ENCODE measurements at regions not wholly inside any gene's neighbourhood (a gene's known extent, or its start where the extent isn't known, plus 50 kb on each side); places are given as distances from the start of the nearest gene placed in this dataset.

GRCh38 chr6:165747963-165748362, 84.9 kb upstream of the PDE10A start:
- no peak overlapping the region for H3K4me3 Mint-ChIP-seq
- H3K27ac Mint-ChIP-seq = no peak overlapping the region
- ATAC-seq (no peak), DNase-seq (ENCODE audit: low spot score) (no peak)
- ChIA-PET CTCF (no interaction called here), POLR2A (no interaction called here)
- no peaks in the 10 kb centered on the region for H3K4me1 Mint-ChIP-seq
- H3K27me3 Mint-ChIP-seq (ENCODE audit: low read depth) = no peaks in the 10 kb centered on the region; the same call in 1 of the 2 replicates
- H3K36me3 Mint-ChIP-seq = peaks cover 9% of the 10 kb centered on the region
- peaks cover 23% of the 10 kb centered on the region for H3K9me3 Mint-ChIP-seq
- no peak for TF ChIP-seq ZSCAN18 (CRISPR knock-in tag; IDR thresholded peaks at IDR 0.05)
- no peak for TF ChIP-seq E2F1 (CRISPR knock-in tag; IDR thresholded peaks at IDR 0.05)
- no peak for TF ChIP-seq ETV6 (CRISPR knock-in tag; IDR thresholded peaks at IDR 0.05)
- TF ChIP-seq JAZF1 (CRISPR knock-in tag; IDR thresholded peaks at IDR 0.05) = no peak
- no peak for TF ChIP-seq ATF1 (CRISPR knock-in tag; IDR thresholded peaks at IDR 0.05)

- Mint-ChIP-seq H3K4me1 (no peaks in the 10 kb centered on the region), H3K27ac (no peak overlapping the region), H3K36me3 (peaks cover 5% of the 10 kb centered on the region), H3K9me3 (peaks cover 15% of the 10 kb centered on the region), H3K27me3 (ENCODE audit: low read depth) (no peaks in the 10 kb centered on the region; the same call in 1 of the 2 replicates), H3K4me3 (no peak overlapping the region)
- ChIA-PET POLR2A (no interaction called here), CTCF (interaction anchor here (1.0 kb wide), 1 partner anchor 16 kb away, joined by 3 read pairs; no protein-coding TSS in a partner anchor)
- ATAC-seq (no peak), DNase-seq (ENCODE audit: low spot score) (no peak)
- no peak for TF ChIP-seq CDX4 (CRISPR knock-in tag; IDR thresholded peaks at IDR 0.05; ENCODE audit: borderline replicate concordance)
- TF ChIP-seq ZBTB43 (CRISPR knock-in tag; IDR thresholded peaks at IDR 0.05) = no peak
- no peak for TF ChIP-seq STAT6 (CRISPR knock-in tag; conservative IDR thresholded peaks at IDR 0.05; ENCODE audit: low read depth)
- TF ChIP-seq ZNF138 (CRISPR knock-in tag; conservative IDR thresholded peaks at IDR 0.05) = no peak
Observed at GRCh38 chr6:165746331-165746730, 83.3 kb upstream of the PDE10A start.

- peaks cover 12% of the 10 kb centered on the region for H3K9me3 Mint-ChIP-seq
- POLR2A ChIA-PET = no interaction called here
- ATAC-seq (no peak), DNase-seq (ENCODE audit: low spot score) (no peak)
- no peak overlapping the region for H3K27ac Mint-ChIP-seq
- H3K36me3 Mint-ChIP-seq = peaks cover 5% of the 10 kb centered on the region
- CTCF ChIA-PET = no interaction called here
- no peak for TF ChIP-seq ZNF423 (CRISPR knock-in tag; IDR thresholded peaks at IDR 0.05)
- TF ChIP-seq ARID4B (CRISPR knock-in tag; IDR thresholded peaks at IDR 0.05; ENCODE audit: borderline replicate concordance) = no peak
- no peak for TF ChIP-seq ZBTB43 (CRISPR knock-in tag; IDR thresholded peaks at IDR 0.05)
- no peak for TF ChIP-seq MLX (CRISPR knock-in tag; IDR thresholded peaks at IDR 0.05)
- TF ChIP-seq NR3C1 (CRISPR knock-in tag; conservative IDR thresholded peaks at IDR 0.05; ENCODE audit: low read depth) = no peak
- TF ChIP-seq RORB (CRISPR knock-in tag; IDR thresholded peaks at IDR 0.05) = no peak
- H3K27me3 Mint-ChIP-seq (ENCODE audit: low read depth) = no peaks in the 10 kb centered on the region
- no peak overlapping the region for H3K4me3 Mint-ChIP-seq
- no peaks in the 10 kb centered on the region for H3K4me1 Mint-ChIP-seq
Observed at GRCh38 chr6:165745492-165745891, 82.5 kb upstream of the PDE10A start.
